ENCODE measurements at regions not wholly inside any gene's neighbourhood (a gene's known extent, or its start where the extent isn't known, plus 50 kb on each side); places are given as distances from the start of the nearest gene placed in this dataset.

DNA sequence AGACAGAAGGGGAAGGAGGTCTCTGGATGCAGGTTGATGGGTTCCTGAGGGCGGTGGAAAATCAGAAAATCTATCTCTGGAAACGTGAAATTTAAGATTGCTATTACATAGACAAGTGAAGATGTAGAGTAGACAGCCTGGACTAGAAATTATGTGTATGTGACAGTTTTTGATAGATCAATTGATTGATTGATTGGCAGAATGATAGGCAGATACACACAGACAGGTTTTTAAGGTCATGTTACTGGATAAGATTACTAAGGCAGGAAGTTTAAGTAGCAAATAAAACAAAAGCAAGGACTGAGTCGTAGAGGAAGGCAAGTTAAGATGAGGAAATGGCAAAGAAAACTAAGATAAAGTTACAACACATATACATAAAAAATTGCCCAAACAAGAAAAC is 124.7 kb downstream of the RGS21 start:
- in situ Hi-C loops (cut with MboI; ENCODE audit: low pct_unique_long_range_greater_than_20kb, low sequenced_read_pairs, unreplicated experiment): no loop called here
- TF ChIP-seq, protein P1, sequence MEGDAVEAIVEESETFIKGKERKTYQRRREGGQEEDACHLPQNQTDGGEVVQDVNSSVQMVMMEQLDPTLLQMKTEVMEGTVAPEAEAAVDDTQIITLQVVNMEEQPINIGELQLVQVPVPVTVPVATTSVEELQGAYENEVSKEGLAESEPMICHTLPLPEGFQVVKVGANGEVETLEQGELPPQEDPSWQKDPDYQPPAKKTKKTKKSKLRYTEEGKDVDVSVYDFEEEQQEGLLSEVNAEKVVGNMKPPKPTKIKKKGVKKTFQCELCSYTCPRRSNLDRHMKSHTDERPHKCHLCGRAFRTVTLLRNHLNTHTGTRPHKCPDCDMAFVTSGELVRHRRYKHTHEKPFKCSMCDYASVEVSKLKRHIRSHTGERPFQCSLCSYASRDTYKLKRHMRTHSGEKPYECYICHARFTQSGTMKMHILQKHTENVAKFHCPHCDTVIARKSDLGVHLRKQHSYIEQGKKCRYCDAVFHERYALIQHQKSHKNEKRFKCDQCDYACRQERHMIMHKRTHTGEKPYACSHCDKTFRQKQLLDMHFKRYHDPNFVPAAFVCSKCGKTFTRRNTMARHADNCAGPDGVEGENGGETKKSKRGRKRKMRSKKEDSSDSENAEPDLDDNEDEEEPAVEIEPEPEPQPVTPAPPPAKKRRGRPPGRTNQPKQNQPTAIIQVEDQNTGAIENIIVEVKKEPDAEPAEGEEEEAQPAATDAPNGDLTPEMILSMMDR (IDR thresholded peaks at IDR 0.05; ENCODE audit: extremely low read depth, insufficient read depth, missing control alignments): no peak
- DNase-seq (ENCODE audit: low spot score): no peak

GRCh38 chr1:192442736-192443135 is 125.9 kb downstream of the RGS21 start:
- DNase-seq (ENCODE audit: low spot score): no peak
- TF ChIP-seq, protein P1 (IDR thresholded peaks at IDR 0.05; ENCODE audit: extremely low read depth, insufficient read depth, missing control alignments): no peak
- in situ Hi-C loops (cut with MboI; ENCODE audit: low pct_unique_long_range_greater_than_20kb, low sequenced_read_pairs, unreplicated experiment): no loop called here

- no peak for DNase-seq (ENCODE audit: low spot score)
- in situ Hi-C loops (cut with MboI; ENCODE audit: low pct_unique_long_range_greater_than_20kb, low sequenced_read_pairs, unreplicated experiment): no loop called here
- TF ChIP-seq, protein P1 (IDR thresholded peaks at IDR 0.05; ENCODE audit: extremely low read depth, insufficient read depth, missing control alignments): no peak
Measured at GRCh38 chr1:192443616-192444015, 126.8 kb downstream of the RGS21 start.

DNA sequence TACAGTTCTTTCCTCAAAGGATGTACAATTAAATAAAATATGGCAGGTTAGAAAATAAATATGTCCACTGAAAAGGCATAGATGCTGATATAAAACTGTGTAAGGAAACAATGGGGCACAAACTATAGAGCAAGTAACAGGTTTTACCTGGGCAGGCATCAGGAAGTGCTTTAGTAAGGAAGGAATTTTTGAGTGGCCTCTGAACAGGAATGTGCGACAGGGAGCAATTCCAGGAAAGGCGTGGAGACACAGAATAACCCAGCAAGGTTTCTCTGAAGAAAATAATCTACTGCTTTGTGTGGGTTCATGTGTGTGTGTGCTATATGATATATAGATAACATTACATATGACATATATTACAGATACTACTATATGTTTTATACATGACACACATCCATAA is 128.4 kb downstream of the RGS21 start:
- TF ChIP-seq, protein P1 (IDR thresholded peaks at IDR 0.05; ENCODE audit: extremely low read depth, insufficient read depth, missing control alignments): no peak
- in situ Hi-C loops (cut with MboI; ENCODE audit: low pct_unique_long_range_greater_than_20kb, low sequenced_read_pairs, unreplicated experiment): no loop called here
- DNase-seq (ENCODE audit: low spot score): no peak

GRCh38 chr1:192445839-192446489 is 129.2 kb downstream of the RGS21 start:
- DNase-seq (ENCODE audit: low spot score): no peak
- TF ChIP-seq, protein P1 (IDR thresholded peaks at IDR 0.05; ENCODE audit: extremely low read depth, insufficient read depth, missing control alignments): peak; percentile 62
- in situ Hi-C loops (cut with MboI; ENCODE audit: low pct_unique_long_range_greater_than_20kb, low sequenced_read_pairs, unreplicated experiment): no loop called here

GRCh38 chr1:192448026-192448578 is 127.5 kb upstream of the RGS1 start:
- in situ Hi-C loops (cut with MboI; ENCODE audit: low pct_unique_long_range_greater_than_20kb, low sequenced_read_pairs, unreplicated experiment): no loop called here
- DNase-seq (ENCODE audit: low spot score): no peak
- TF ChIP-seq, protein P1 (IDR thresholded peaks at IDR 0.05; ENCODE audit: extremely low read depth, insufficient read depth, missing control alignments): no peak

All from GM13977 (cell line).